ENCODE measurements at regions not wholly inside any gene's neighbourhood (a gene's known extent, or its start where the extent isn't known, plus 50 kb on each side); places are given as distances from the start of the nearest gene placed in this dataset.

GRCh38 chr20:20933142-20933958, 172.8 kb downstream of the LINC00237 start:
- DNase-seq: no peak

DNA sequence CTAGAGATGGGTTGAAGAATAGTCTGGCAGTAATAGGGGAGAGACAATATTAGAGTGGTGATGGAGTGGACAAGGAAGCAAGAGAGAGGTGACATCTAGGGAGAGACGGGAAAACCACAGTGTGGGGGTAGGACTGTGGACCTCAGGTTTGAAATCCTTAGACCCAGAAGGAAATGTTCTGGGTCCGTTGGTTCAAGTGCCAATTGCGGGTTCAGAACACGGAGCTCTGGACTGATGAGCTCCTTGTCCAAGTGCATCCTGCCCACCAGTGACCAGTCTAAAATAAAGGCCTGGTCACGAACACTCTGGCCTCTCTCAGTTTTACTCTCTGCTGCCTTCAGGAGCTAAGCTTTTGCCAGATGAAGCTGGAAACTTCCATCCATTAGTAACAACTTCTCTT, 174.0 kb downstream of the LINC00237 start:
- no peak for DNase-seq

GRCh38 chr20:20931632-20932031, 174.5 kb downstream of the LINC00237 start:
- DNase-seq: no peak

GRCh38 chr20:20931024-20931423, 175.1 kb downstream of the LINC00237 start:
- no peak for DNase-seq

GRCh38 chr20:20930500-20930899, 175.7 kb downstream of the LINC00237 start:
- no peak for DNase-seq

DNA sequence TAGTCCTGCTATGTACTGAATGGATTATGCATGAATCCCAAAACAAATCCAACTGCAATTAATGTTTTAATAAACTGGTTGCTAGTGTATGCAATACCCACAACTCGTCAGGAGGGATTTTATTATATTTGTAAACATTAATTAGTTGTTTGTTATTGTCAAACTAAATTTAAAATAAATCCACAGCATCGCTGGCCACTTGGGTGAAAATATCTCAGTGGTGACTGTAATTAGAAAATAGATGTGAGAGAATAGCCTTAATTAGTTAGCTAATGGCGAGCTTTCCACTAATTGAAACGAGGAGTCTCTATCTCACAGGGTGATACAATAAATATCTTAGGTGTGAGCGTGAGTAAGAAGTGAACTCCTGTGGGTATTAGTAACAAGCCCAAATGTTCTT, 176.8 kb downstream of the LINC00237 start:
- DNase-seq: no peak

- DNase-seq: no peak
Observed at GRCh38 chr20:20926222-20926905, 179.8 kb downstream of the LINC00237 start.

DNA sequence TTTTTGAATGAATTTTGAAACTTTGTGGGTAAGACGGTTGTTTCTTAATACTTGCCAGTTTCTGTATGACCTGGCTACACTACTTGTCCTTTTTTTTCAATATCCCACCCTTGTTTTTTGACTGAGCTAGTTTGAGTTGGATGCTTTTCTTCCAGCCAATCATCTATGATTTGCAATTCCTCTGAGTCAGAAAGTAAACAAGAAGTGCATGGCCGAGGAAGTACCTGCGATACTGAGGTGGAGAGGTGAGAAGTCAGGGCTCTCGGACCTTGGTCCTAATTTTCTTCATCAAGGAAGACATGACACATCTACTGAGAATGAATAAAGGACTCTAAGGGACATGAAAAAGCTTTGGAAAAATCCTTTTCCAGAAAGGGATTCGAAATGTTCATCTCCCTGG, 185.7 kb downstream of the LINC00237 start:
- no peak for DNase-seq

DNA sequence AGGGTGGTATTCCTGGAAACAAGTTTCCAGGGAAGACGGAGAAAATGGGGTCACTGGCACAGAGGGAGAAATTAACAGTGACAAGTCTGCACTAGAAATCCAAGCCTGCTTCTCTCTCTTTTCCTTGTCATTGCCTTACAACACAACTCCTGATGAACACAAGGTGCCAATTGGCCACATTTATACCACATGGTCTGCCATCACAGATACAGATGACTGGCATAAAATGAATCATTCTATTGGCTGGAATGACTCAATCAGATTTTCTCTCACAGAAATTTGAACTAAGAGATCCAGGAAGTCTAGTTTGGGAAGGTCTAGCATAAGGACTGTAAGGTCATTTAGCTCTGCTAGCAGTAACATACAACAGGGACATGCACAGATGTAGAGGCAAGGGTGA, 190.3 kb downstream of the LINC00237 start:
- DNase-seq: no peak

- DNase-seq: no peak
Observed at GRCh38 chr20:20904501-20904831, 192.0 kb upstream of the RALGAPA2 start.

DNA sequence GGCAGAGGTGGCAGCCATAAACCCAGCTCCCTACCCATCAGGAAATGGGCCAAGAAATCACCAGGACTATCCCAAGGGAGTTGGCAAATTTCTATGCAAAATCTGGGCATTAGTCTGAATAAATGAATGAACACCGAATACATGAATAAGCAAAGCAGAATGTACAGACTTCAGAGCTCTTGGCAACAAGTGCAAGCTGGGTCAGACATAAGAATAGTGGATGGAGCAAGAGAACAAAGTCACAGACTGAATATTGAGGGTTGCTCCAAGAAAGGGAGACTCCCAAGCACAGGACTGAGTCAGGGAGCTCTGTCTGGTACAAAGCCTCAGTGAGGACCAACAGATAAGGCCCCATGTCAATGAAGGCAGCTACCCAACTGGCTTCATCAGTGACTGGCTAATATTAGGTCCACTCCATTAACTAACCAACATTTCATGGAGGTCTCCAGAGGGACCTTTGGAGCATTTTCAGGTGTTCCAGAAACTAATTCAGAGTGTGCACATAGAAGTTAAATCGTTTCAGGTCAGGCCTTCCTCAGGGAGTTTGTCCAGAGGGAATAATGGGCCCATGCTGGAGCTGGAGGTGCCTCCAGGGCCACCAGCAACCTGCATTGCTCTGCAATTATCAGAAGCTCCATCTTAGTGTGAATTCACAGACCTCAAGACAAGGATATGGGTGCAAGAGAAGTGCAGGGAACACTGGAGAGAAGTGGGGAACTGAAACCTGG, 191.5 kb upstream of the RALGAPA2 start:
- DNase-seq: no peak

- no peak for DNase-seq
Observed at GRCh38 chr20:20897922-20898321, 185.5 kb upstream of the RALGAPA2 start.

DNA sequence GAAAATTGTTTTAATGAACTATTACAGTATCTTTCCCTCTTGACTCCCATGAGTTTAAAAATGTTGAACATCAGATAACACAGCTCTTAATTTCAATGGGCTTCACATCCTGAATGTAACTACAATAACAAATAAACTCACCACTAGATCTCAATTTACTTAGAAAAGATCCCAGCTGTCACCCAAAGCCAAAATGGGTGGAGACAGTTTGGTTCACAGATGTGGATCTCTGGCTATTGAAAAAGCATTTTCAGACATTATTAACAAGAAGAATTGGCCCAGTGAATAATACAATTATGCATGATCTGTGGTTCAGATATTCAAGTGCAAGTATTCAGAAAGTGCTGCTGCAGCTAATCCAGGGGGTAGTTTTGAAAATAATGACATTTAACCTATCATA, 184.7 kb upstream of the RALGAPA2 start:
- DNase-seq: no peak

- DNase-seq: no peak
Observed at GRCh38 chr20:20896606-20897005, 184.2 kb upstream of the RALGAPA2 start.

DNA sequence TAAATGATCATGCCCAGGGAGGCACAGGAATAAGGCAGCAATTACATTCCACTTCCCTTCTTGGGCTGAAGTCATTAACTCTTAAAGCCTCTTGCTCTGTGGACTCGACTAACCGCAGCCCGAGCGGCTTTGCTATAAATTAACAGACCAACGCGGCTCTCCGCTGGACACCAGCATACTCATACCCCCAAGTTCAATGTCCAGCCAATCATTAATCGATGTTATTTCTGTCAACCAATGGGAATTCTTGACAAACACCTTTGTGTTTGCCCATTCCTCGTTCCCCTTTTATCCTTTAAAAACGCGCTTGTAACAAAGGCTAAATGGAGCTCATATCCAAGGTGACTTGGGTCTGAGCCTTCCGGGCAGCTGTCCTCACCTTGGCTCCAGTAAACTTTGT, 183.1 kb upstream of the RALGAPA2 start:
- DNase-seq: no peak

GRCh38 chr20:20894753-20895152, 182.3 kb upstream of the RALGAPA2 start:
- DNase-seq: no peak

DNA sequence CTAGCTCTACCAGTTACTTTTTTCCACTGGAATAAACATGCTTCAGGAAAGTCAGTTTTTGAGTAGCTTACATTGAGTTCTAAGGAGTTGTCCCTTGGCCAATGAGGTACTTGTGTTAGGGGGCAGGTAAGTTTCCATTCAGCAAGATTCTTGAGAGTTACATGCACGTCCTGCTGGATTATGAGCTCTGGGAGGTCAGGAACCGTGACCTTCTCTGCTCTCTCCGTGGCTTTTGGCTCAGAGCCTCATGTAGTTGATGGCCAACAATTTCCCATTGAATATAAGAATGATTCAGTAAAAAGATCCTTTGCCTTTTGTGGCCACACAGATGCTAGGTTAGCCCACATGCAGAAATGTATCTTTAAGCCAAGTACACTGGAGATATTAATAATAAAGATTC, 181.8 kb upstream of the RALGAPA2 start:
- no peak for DNase-seq

GRCh38 chr20:20892328-20892727, 179.9 kb upstream of the RALGAPA2 start:
- DNase-seq: no peak

- DNase-seq: no peak
Observed at GRCh38 chr20:20890751-20891150, 178.3 kb upstream of the RALGAPA2 start.

DNA sequence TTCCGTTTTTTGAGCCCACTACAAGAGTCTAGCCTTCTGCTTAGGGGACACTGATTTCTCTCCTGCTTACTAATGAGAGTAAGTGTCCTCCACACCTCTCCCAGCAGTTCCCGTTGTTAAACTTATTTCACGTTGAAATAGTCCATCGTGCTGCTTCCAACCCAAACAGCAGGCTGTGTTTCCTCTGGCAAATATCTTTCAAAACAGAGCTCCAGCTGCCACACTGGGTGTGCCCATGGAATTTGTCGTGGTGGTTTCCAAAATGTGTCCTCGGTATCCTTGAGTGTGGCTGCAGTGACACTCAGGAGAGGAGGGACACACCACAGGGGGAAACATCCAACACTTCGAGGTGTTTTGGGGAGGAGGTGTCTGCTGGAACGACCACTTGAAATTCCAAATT, 176.5 kb upstream of the RALGAPA2 start:
- DNase-seq: no peak

DNA sequence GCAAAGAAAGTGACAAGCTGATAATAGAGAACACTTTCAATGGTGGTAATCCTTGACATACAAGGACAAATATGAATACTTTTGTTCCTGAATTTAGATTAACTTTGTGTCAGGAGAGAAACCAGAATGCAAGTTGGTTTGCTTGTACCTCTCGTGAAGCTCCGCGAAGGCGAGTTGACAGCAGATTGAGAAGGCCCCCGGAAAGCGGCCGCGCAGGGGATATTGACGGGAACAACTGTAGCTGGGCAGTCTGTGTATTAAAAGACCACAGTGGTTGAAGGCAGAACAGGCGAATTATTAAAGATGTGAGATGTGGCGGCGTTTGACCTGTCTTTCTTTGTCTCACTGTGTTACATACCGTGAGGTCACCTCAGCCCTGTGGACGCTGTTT, 175.8 kb upstream of the RALGAPA2 start:
- no peak for DNase-seq

GRCh38 chr20:20887593-20888265, 175.3 kb upstream of the RALGAPA2 start:
- DNase-seq: no peak

DNA sequence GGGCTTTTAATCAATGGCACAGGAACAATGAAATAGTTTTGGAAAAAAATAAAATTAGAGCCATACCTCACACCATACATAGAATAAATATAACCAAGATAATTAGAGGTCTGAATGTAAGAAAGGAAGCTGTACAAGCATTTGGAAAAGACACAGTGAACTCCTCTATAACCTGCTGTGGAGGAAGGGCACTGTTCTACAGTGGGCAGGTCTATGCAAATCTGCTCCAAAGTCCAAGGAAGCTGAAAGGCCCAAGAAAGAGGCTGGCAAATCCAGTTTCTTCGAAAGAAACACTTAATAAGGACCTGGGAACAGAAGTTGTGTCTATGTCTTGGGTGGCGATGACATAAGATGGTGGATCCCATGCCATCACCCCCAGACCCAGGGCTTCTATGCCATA, 169.4 kb upstream of the RALGAPA2 start:
- no peak for DNase-seq

GRCh38 chr20:20877079-20877478, 164.6 kb upstream of the RALGAPA2 start:
- DNase-seq: no peak

Data from NCI-H1436 (cell line).